ENCODE measurements at regions not wholly inside any gene's neighbourhood (a gene's known extent, or its start where the extent isn't known, plus 50 kb on each side); places are given as distances from the start of the nearest gene placed in this dataset.

DNA sequence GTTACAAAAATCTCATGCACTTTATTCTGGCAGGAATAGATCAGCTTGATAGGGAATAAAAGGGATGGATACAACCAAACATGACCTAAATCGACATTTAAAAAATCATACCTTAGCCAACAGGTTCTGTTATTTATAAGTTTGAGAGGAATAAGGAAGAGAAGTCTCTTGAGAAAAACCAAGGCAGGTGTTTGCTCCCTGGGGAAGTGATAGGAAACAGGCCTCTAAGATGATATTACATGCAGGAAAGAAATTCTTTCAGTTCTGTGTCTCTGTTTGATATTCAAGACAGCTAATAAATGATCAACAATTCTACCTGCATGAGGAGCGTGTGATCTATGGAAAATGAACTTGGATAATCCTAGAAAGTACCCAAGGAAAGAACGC, 184.8 kb upstream of the ZEB2 start:
- H3K4me1 ChIP-seq (ENCODE audit: insufficient read depth, low read length): no peaks in the 10 kb centered on the region
- no peaks in the 10 kb centered on the region for H3K36me3 ChIP-seq (ENCODE audit: insufficient read depth, low read depth, low read length)
- H3K4me3 ChIP-seq (ENCODE audit: low read length): no peak overlapping the region
- H3K9me3 ChIP-seq (ENCODE audit: insufficient read depth, low read depth, low read length): no peaks in the 10 kb centered on the region
- H3K27me3 ChIP-seq (ENCODE audit: insufficient read depth, low read length): no peaks in the 10 kb centered on the region
- no peak overlapping the region for H3K27ac ChIP-seq (ENCODE audit: low read length)
- no peak overlapping the region for H3K9ac ChIP-seq (ENCODE audit: low read depth, low read length)

DNA sequence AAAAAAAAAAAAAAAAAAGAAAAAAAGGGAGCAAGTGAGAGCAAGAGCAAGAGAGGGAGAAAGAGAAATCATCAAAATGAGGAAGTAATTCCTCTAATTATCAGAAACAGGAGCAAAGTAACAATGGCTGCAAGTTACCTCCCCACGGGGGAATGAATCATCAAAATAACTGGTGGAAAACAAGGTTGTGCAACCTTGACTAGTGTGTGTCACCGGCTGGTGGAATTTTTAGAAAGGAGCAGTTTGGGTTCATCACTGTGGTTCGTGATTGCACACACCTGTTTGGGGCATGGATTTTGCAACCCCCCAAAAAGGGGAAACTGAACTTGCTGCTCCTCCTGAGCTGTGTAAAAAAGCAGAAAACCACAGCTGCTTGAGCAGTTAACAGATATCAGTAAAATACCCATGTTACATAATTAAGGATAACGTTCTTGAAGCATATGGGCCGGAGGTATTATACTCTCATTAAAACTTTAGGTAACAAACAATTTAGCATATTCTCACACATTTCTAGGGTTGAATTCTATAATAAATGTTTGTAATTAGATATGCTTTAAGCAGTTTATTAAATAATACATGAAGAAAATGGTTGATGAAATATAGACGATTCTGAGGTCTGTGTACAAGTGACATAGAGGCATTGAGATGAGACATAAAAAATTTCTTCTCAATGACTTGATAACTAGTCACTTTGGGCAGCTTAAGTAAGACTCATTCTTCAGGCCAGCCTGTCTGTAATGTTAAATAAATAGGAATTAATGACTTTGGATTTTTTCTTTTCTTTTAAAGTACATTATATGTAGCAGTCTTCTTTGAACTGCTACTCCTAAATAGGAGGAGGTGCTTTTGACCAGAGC, 184.2 kb upstream of the ZEB2 start:
- Histone ChIP-seq H3K27me3 (ENCODE audit: insufficient read depth, low read length) (no peaks in the 10 kb centered on the region), H3K27ac (ENCODE audit: low read length) (no peak overlapping the region), H3K4me3 (ENCODE audit: low read length) (no peak overlapping the region), H3K9me3 (ENCODE audit: insufficient read depth, low read depth, low read length) (no peaks in the 10 kb centered on the region), H3K36me3 (ENCODE audit: insufficient read depth, low read depth, low read length) (no peaks in the 10 kb centered on the region), H3K9ac (ENCODE audit: low read depth, low read length) (no peak overlapping the region), H3K4me1 (ENCODE audit: insufficient read depth, low read length) (no peaks in the 10 kb centered on the region)

DNA sequence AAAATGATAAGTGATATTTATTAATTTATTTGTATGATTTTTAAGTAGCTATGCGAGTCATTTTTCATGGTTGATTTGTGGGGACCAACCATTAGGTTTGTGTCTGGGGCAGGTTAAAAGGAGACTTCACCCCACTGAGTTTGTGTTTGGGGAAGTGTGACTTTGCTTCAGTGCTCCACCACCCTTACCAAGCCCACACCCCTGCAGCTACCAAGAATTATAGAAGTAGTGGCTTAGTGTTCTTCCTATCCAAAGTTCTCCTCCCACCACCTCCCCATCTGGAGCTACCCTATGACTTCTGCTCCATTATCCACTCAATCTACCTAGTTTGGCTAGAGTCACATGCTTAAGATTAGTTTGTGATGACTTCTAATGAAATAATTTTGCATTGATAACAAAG, 182.1 kb upstream of the ZEB2 start:
- Histone ChIP-seq H3K9ac (ENCODE audit: low read depth, low read length) (no peak overlapping the region), H3K9me3 (ENCODE audit: insufficient read depth, low read depth, low read length) (no peaks in the 10 kb centered on the region)

DNA sequence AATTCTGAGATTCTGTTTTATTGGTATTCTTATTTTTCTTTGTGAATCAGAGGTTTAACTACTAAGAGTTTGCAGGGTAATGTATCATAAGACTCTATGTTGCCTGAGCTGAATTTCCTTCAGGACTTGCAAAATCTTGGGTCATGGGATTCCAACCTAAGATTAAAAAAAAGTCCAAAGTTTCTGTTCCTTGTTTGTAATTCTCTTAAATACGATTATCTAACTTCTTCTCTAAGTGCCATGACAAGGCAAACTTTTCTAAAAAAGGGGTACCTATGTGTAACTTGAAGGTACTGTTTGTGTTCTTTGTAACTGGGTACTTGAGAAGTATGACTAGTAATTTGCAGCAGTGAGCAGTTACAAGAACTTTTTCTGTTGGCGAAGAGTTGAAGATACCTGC, 181.3 kb upstream of the ZEB2 start:
- Histone ChIP-seq H3K4me3 (ENCODE audit: low read length) (no peak overlapping the region), H3K36me3 (ENCODE audit: insufficient read depth, low read depth, low read length) (no peaks in the 10 kb centered on the region), H3K9ac (ENCODE audit: low read depth, low read length) (no peak overlapping the region), H3K27me3 (ENCODE audit: insufficient read depth, low read length) (no peaks in the 10 kb centered on the region), H3K27ac (ENCODE audit: low read length) (no peak overlapping the region), H3K9me3 (ENCODE audit: insufficient read depth, low read depth, low read length) (no peaks in the 10 kb centered on the region), H3K4me1 (ENCODE audit: insufficient read depth, low read length) (no peaks in the 10 kb centered on the region)

More for the DNA sequence above, 182.1 kb upstream of the ZEB2 start:
- Histone ChIP-seq H3K4me1 (ENCODE audit: insufficient read depth, low read length) (no peaks in the 10 kb centered on the region), H3K4me3 (ENCODE audit: low read length) (no peak overlapping the region), H3K27me3 (ENCODE audit: insufficient read depth, low read length) (no peaks in the 10 kb centered on the region), H3K27ac (ENCODE audit: low read length) (no peak overlapping the region), H3K36me3 (ENCODE audit: insufficient read depth, low read depth, low read length) (no peaks in the 10 kb centered on the region)

DNA sequence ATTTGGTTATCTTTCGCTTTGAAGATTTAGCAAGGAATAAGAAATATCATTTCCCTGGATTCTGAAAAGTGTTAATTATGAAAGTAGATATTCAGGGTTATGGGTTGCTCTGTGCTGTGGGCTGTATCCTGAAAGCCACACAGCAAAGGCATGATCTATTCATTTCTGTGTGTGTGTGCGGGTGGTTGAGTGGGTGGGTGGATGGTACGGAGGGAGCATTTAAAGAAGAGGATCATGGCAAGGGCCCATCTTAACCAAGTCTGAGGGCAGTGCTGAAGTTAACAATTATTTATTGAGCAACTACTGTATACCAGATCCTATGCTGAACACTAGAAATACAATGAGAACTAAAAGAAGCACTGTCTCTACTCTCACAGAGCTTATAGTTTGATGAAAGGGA, 178.2 kb upstream of the ZEB2 start:
- no peak overlapping the region for H3K4me3 ChIP-seq (ENCODE audit: low read length)
- no peaks in the 10 kb centered on the region for H3K4me1 ChIP-seq (ENCODE audit: insufficient read depth, low read length)
- H3K27ac ChIP-seq (ENCODE audit: low read length): no peak overlapping the region
- H3K27me3 ChIP-seq (ENCODE audit: insufficient read depth, low read length): no peaks in the 10 kb centered on the region
- no peaks in the 10 kb centered on the region for H3K9me3 ChIP-seq (ENCODE audit: insufficient read depth, low read depth, low read length)
- no peaks in the 10 kb centered on the region for H3K36me3 ChIP-seq (ENCODE audit: insufficient read depth, low read depth, low read length)
- no peak overlapping the region for H3K9ac ChIP-seq (ENCODE audit: low read depth, low read length)

DNA sequence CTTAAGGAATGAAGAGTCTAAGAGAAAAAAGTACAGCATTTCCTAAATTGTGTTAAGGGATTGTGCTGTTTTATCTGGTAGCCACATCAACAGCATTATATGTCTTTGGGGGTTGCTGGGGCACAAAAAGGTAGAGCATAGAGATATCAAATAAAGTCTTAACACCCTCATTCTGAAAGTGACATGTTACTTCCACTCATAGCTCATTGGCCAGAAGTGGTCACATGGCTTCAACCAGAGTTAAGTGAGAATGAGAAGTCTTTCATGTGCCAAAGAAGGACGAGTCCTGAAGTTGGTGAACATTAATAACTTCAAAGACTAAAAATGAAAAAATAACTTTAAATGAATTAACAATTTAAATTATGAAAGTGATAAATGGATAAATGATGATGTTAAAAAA, 175.7 kb upstream of the ZEB2 start:
- Histone ChIP-seq H3K36me3 (ENCODE audit: insufficient read depth, low read depth, low read length) (no peaks in the 10 kb centered on the region), H3K4me3 (ENCODE audit: low read length) (no peak overlapping the region), H3K9ac (ENCODE audit: low read depth, low read length) (no peak overlapping the region), H3K27me3 (ENCODE audit: insufficient read depth, low read length) (no peaks in the 10 kb centered on the region), H3K9me3 (ENCODE audit: insufficient read depth, low read depth, low read length) (no peaks in the 10 kb centered on the region), H3K27ac (ENCODE audit: low read length) (no peak overlapping the region), H3K4me1 (ENCODE audit: insufficient read depth, low read length) (no peaks in the 10 kb centered on the region)

DNA sequence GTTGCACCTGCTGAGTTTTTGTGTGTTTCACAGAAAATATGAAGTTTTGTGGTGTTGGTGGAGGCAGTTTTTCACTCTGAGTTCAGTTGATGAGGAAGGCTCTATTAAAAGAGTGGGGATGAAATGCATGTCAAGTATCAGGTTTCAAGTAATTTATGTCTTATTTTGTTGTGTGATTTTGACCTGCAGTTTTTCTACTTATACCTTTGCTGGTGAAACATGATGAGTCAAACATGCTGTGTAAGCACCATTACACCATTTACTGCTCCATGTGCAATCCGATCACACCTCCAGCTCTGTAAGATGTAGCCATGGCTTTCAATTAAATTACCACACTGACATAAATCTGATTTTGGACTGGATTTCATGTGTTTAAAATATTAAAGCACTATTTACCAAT, 174.5 kb upstream of the ZEB2 start:
- Histone ChIP-seq H3K4me1 (ENCODE audit: insufficient read depth, low read length) (no peaks in the 10 kb centered on the region), H3K4me3 (ENCODE audit: low read length) (no peak overlapping the region), H3K27me3 (ENCODE audit: insufficient read depth, low read length) (no peaks in the 10 kb centered on the region), H3K9ac (ENCODE audit: low read depth, low read length) (no peak overlapping the region), H3K27ac (ENCODE audit: low read length) (no peak overlapping the region), H3K9me3 (ENCODE audit: insufficient read depth, low read depth, low read length) (no peaks in the 10 kb centered on the region), H3K36me3 (ENCODE audit: insufficient read depth, low read depth, low read length) (no peaks in the 10 kb centered on the region)

DNA sequence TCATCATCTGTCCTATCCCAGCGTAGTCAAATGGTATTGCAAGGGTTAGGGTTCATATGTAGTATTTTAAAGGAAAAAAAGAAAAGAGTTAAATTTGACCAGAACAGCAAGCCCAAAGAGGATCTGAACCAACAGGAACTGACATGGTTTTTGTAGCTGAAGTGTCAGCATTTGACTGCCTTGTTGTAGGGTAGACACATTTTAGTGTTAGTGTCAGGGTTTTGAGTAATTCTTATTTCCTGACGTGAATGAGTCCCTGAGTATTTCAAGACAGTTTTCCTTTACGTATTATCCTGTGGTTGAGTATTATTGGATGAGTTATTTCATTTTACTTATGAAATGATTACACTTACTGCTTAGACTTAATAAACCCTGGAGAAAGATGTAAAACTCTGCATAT, 173.3 kb upstream of the ZEB2 start:
- Histone ChIP-seq H3K9ac (ENCODE audit: low read depth, low read length) (no peak overlapping the region), H3K4me1 (ENCODE audit: insufficient read depth, low read length) (no peaks in the 10 kb centered on the region), H3K9me3 (ENCODE audit: insufficient read depth, low read depth, low read length) (no peaks in the 10 kb centered on the region), H3K4me3 (ENCODE audit: low read length) (no peak overlapping the region), H3K27me3 (ENCODE audit: insufficient read depth, low read length) (no peaks in the 10 kb centered on the region), H3K27ac (ENCODE audit: low read length) (no peak overlapping the region), H3K36me3 (ENCODE audit: insufficient read depth, low read depth, low read length) (no peaks in the 10 kb centered on the region)

DNA sequence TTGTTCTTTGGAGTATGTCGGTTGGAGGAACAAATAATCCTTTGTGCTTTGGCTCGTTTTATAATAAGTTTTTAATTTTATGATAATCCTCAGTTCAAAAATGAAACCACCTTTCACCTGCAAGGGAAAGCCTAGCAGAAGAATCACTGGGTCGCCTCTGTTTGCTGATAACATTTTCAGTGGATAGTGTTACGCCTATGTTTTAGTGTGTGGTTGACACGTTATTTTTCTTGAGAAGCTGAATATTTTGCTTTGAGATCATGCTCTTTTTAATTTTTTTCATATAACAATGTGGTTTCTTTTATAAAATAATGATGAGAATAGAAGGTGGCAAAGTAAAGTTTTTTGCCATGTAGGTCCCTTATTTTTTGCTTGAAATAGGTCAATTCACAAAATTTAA, 172.7 kb upstream of the ZEB2 start:
- H3K27me3 ChIP-seq (ENCODE audit: insufficient read depth, low read length): no peaks in the 10 kb centered on the region
- H3K4me3 ChIP-seq (ENCODE audit: low read length): no peak overlapping the region
- no peak overlapping the region for H3K27ac ChIP-seq (ENCODE audit: low read length)
- H3K36me3 ChIP-seq (ENCODE audit: insufficient read depth, low read depth, low read length): no peaks in the 10 kb centered on the region
- no peaks in the 10 kb centered on the region for H3K9me3 ChIP-seq (ENCODE audit: insufficient read depth, low read depth, low read length)
- no peak overlapping the region for H3K9ac ChIP-seq (ENCODE audit: low read depth, low read length)
- H3K4me1 ChIP-seq (ENCODE audit: insufficient read depth, low read length): no peaks in the 10 kb centered on the region

DNA sequence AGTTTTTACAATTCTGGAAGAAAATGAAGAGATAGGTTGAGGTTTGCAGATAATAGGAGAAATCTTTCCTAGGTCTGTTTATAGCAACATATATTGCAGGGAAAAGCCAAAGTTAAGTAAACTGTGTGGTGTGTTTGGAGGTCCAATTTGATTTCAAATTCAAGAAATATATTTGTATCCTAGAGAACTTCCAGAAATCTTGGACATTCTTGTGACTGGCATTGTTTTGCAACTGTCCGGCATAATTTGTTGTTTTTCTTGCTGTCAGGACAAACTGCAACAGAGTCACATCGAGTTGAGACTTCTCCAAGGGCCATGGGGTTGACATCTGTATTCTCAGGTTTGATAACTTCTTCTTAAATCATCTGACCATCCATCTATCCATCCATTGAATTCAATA, 170.9 kb upstream of the ZEB2 start:
- H3K4me1 ChIP-seq (ENCODE audit: insufficient read depth, low read length): no peaks in the 10 kb centered on the region
- H3K27me3 ChIP-seq (ENCODE audit: insufficient read depth, low read length): no peaks in the 10 kb centered on the region
- no peak overlapping the region for H3K27ac ChIP-seq (ENCODE audit: low read length)
- no peaks in the 10 kb centered on the region for H3K36me3 ChIP-seq (ENCODE audit: insufficient read depth, low read depth, low read length)
- H3K9ac ChIP-seq (ENCODE audit: low read depth, low read length): no peak overlapping the region
- no peaks in the 10 kb centered on the region for H3K9me3 ChIP-seq (ENCODE audit: insufficient read depth, low read depth, low read length)
- no peak overlapping the region for H3K4me3 ChIP-seq (ENCODE audit: low read length)

DNA sequence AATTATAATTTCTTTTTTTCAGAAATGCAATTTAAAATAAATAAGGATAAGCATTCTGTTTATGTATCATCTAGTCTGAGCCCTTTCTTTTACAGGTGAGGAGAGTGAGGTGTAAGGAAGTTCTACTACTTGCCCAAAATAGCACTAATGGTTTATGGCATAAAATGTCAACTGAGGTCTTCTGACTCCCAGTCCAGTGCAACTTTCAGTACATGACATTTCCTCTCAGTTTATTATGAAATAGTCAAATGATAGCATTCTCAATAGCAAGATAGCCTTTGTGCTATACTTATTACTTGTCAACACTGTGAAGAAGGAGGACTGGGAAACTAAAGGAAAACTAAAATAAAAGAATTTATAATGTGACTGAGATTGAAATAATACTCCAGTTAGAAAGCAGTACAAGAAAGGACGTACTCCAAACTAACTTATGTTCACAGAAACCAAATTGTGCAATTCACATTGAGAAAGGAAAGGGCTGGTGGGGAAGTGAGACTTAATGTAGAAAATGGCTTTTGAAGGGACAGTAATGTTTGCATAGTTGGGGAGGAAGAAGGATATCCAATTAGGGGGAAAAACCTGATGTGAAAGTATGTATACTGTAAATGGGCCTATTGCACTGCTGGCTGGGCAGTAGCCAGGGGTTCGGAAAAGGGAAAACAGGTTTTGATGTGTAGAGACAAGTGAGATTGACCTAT, 166.7 kb upstream of the ZEB2 start:
- H3K9me3 ChIP-seq (ENCODE audit: insufficient read depth, low read depth, low read length): no peaks in the 10 kb centered on the region
- no peaks in the 10 kb centered on the region for H3K27me3 ChIP-seq (ENCODE audit: insufficient read depth, low read length)
- H3K27ac ChIP-seq (ENCODE audit: low read length): no peak overlapping the region
- H3K9ac ChIP-seq (ENCODE audit: low read depth, low read length): no peak overlapping the region
- H3K36me3 ChIP-seq (ENCODE audit: insufficient read depth, low read depth, low read length): no peaks in the 10 kb centered on the region
- H3K4me3 ChIP-seq (ENCODE audit: low read length): no peak overlapping the region
- H3K4me1 ChIP-seq (ENCODE audit: insufficient read depth, low read length): 0 out of 2 replicates have a peak, but pooled peaks cover 1% of the 10 kb centered on the region

DNA sequence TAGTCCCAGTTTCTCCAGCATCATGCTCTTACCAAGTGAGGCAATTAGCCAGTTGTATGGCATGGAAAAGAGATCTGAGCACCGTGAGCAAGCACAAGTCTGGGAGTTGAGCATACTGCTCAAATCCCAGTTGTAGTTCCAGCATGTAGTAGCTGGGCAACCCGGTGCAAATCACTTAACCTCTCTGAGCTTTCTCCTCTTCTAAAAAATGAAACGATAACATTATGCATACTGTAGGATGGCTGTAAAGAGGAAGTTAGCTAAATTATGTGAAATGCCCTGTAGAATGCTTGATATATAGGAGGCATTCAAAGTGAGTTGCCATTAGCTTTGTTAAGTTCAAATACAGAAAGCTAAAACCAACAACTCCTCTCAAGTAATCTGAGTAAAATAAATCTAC, 164.0 kb upstream of the ZEB2 start:
- no peak overlapping the region for H3K27ac ChIP-seq (ENCODE audit: low read length)
- H3K9ac ChIP-seq (ENCODE audit: low read depth, low read length): no peak overlapping the region
- no peaks in the 10 kb centered on the region for H3K9me3 ChIP-seq (ENCODE audit: insufficient read depth, low read depth, low read length)
- H3K4me1 ChIP-seq (ENCODE audit: insufficient read depth, low read length): 0 out of 2 replicates have a peak, but pooled peaks cover 4% of the 10 kb centered on the region
- H3K27me3 ChIP-seq (ENCODE audit: insufficient read depth, low read length): no peaks in the 10 kb centered on the region
- no peaks in the 10 kb centered on the region for H3K36me3 ChIP-seq (ENCODE audit: insufficient read depth, low read depth, low read length)
- H3K4me3 ChIP-seq (ENCODE audit: low read length): no peak overlapping the region
